Activated naive CD4-positive, alpha-beta T cell treated with anti-CD3 and anti-CD28 coated beads, Interleukin-2, amount 50 U/mL, for 24 hours (primary cell): ENCODE measurements at regions not wholly inside any gene's neighbourhood (a gene's known extent, or its start where the extent isn't known, plus 50 kb on each side); places are given as distances from the start of the nearest gene placed in this dataset.

ENCODE experiments used
- H3K27ac Mint-ChIP-seq: one replicate; pipeline ENCODE4 v1.8.0; 2021; ENCODE audit warnings: mild to moderate bottlenecking, mixed read lengths
- H3K27me3 Mint-ChIP-seq: one replicate; pipeline ENCODE4 v1.8.0; 2021; ENCODE audit warnings: mixed read lengths
- H3K36me3 Mint-ChIP-seq: one replicate; pipeline ENCODE4 v1.8.0; 2021; ENCODE audit warnings: mixed read lengths
- H3K4me1 Mint-ChIP-seq: one replicate; pipeline ENCODE4 v1.8.0; 2021; ENCODE audit warnings: mixed read lengths
- H3K4me3 Mint-ChIP-seq: one replicate; pipeline ENCODE4 v1.8.0; 2021; ENCODE audit warnings: mild to moderate bottlenecking, mixed read lengths
- H3K9me3 Mint-ChIP-seq: one replicate; pipeline ENCODE4 v1.8.0; 2021; ENCODE audit warnings: mixed read lengths

GRCh38 chr10:8602821-8603220 is 548.3 kb downstream of the GATA3 start:
- H3K9me3 Mint-ChIP-seq: peaks cover 18% of the 10 kb centered on the region
- H3K36me3 Mint-ChIP-seq: peaks cover 2% of the 10 kb centered on the region
- peaks cover 5% of the 10 kb centered on the region for H3K27me3 Mint-ChIP-seq
- no peak overlapping the region for H3K27ac Mint-ChIP-seq
- no peaks in the 10 kb centered on the region for H3K4me1 Mint-ChIP-seq
- H3K4me3 Mint-ChIP-seq: no peak overlapping the region

- Mint-ChIP-seq H3K4me1 (peaks cover 17% of the 10 kb centered on the region), H3K9me3 (peaks cover 6% of the 10 kb centered on the region)
These were observed 559.6 kb downstream of the GATA3 start for GRCh38 chr10:8614054-8614565.

GRCh38 chr10:8615118-8615517 is 560.6 kb downstream of the GATA3 start:
- Mint-ChIP-seq H3K27me3 (no peaks in the 10 kb centered on the region), H3K4me1 (peaks cover 17% of the 10 kb centered on the region), H3K9me3 (peaks cover 6% of the 10 kb centered on the region), H3K27ac (no peak overlapping the region), H3K4me3 (no peak overlapping the region), H3K36me3 (peaks cover 4% of the 10 kb centered on the region)

More at GRCh38 chr10:8614054-8614565, 559.6 kb downstream of the GATA3 start:
- Mint-ChIP-seq H3K4me3 (no peak overlapping the region), H3K36me3 (peaks cover 4% of the 10 kb centered on the region), H3K27ac (no peak overlapping the region), H3K27me3 (no peaks in the 10 kb centered on the region)

GRCh38 chr10:8616166-8616565 is 561.7 kb downstream of the GATA3 start:
- H3K4me3 Mint-ChIP-seq: no peak overlapping the region
- H3K27ac Mint-ChIP-seq: no peak overlapping the region
- H3K36me3 Mint-ChIP-seq: peaks cover 4% of the 10 kb centered on the region
- H3K27me3 Mint-ChIP-seq: no peaks in the 10 kb centered on the region
- peaks cover 17% of the 10 kb centered on the region for H3K4me1 Mint-ChIP-seq
- H3K9me3 Mint-ChIP-seq: peaks cover 6% of the 10 kb centered on the region

- no peaks in the 10 kb centered on the region for H3K27me3 Mint-ChIP-seq
- H3K4me3 Mint-ChIP-seq: no peak overlapping the region
- no peak overlapping the region for H3K27ac Mint-ChIP-seq
- H3K36me3 Mint-ChIP-seq: no peaks in the 10 kb centered on the region
- H3K4me1 Mint-ChIP-seq: peaks cover 17% of the 10 kb centered on the region
- no peaks in the 10 kb centered on the region for H3K9me3 Mint-ChIP-seq
These were observed 563.3 kb downstream of the GATA3 start for GRCh38 chr10:8617792-8618191.

- Mint-ChIP-seq H3K9me3 (no peaks in the 10 kb centered on the region), H3K27me3 (no peaks in the 10 kb centered on the region), H3K4me3 (no peak overlapping the region), H3K36me3 (no peaks in the 10 kb centered on the region), H3K4me1 (peaks cover 17% of the 10 kb centered on the region), H3K27ac (no peak overlapping the region)
These were observed 564.3 kb downstream of the GATA3 start for GRCh38 chr10:8618834-8619233.

- Mint-ChIP-seq H3K4me3 (no peak overlapping the region), H3K9me3 (no peaks in the 10 kb centered on the region), H3K27ac (no peak overlapping the region), H3K36me3 (no peaks in the 10 kb centered on the region), H3K27me3 (no peaks in the 10 kb centered on the region), H3K4me1 (no peaks in the 10 kb centered on the region)
These were observed 573.9 kb downstream of the GATA3 start for GRCh38 chr10:8628351-8628750.

GRCh38 chr10:8633909-8634308 is 579.4 kb downstream of the GATA3 start:
- Mint-ChIP-seq H3K4me3 (no peak overlapping the region), H3K27ac (no peak overlapping the region), H3K4me1 (no peaks in the 10 kb centered on the region), H3K36me3 (no peaks in the 10 kb centered on the region), H3K9me3 (no peaks in the 10 kb centered on the region), H3K27me3 (peaks cover 1% of the 10 kb centered on the region)

- H3K36me3 Mint-ChIP-seq: no peaks in the 10 kb centered on the region
- no peak overlapping the region for H3K27ac Mint-ChIP-seq
- no peaks in the 10 kb centered on the region for H3K4me1 Mint-ChIP-seq
- H3K27me3 Mint-ChIP-seq: peaks cover 1% of the 10 kb centered on the region
- no peaks in the 10 kb centered on the region for H3K9me3 Mint-ChIP-seq
- no peak overlapping the region for H3K4me3 Mint-ChIP-seq
These were observed 581.9 kb downstream of the GATA3 start for GRCh38 chr10:8636371-8636770.

- Mint-ChIP-seq H3K27ac (no peak overlapping the region), H3K27me3 (peaks cover 4% of the 10 kb centered on the region), H3K4me3 (no peak overlapping the region), H3K4me1 (no peaks in the 10 kb centered on the region), H3K9me3 (peaks cover 7% of the 10 kb centered on the region), H3K36me3 (no peaks in the 10 kb centered on the region)
These were observed 583.2 kb downstream of the GATA3 start for GRCh38 chr10:8637640-8638039.

- peaks cover 4% of the 10 kb centered on the region for H3K27me3 Mint-ChIP-seq
- no peak overlapping the region for H3K27ac Mint-ChIP-seq
- no peaks in the 10 kb centered on the region for H3K36me3 Mint-ChIP-seq
- no peak overlapping the region for H3K4me3 Mint-ChIP-seq
- no peaks in the 10 kb centered on the region for H3K4me1 Mint-ChIP-seq
- H3K9me3 Mint-ChIP-seq: peaks cover 11% of the 10 kb centered on the region
These were observed 583.7 kb downstream of the GATA3 start for GRCh38 chr10:8638088-8638672.

GRCh38 chr10:8639486-8640185 is 585.1 kb downstream of the GATA3 start:
- no peaks in the 10 kb centered on the region for H3K36me3 Mint-ChIP-seq
- H3K9me3 Mint-ChIP-seq: peaks cover 12% of the 10 kb centered on the region
- no peaks in the 10 kb centered on the region for H3K4me1 Mint-ChIP-seq
- H3K27ac Mint-ChIP-seq: no peak overlapping the region
- no peak overlapping the region for H3K4me3 Mint-ChIP-seq
- H3K27me3 Mint-ChIP-seq: peaks cover 4% of the 10 kb centered on the region

- Mint-ChIP-seq H3K4me3 (no peak overlapping the region), H3K27me3 (peaks cover 4% of the 10 kb centered on the region), H3K4me1 (no peaks in the 10 kb centered on the region), H3K27ac (no peak overlapping the region), H3K36me3 (no peaks in the 10 kb centered on the region), H3K9me3 (peaks cover 12% of the 10 kb centered on the region)
These were observed 585.8 kb downstream of the GATA3 start for GRCh38 chr10:8640301-8640700.

- H3K36me3 Mint-ChIP-seq: no peaks in the 10 kb centered on the region
- H3K4me3 Mint-ChIP-seq: no peak overlapping the region
- no peaks in the 10 kb centered on the region for H3K4me1 Mint-ChIP-seq
- no peak overlapping the region for H3K27ac Mint-ChIP-seq
- H3K9me3 Mint-ChIP-seq: peaks cover 12% of the 10 kb centered on the region
- H3K27me3 Mint-ChIP-seq: peaks cover 4% of the 10 kb centered on the region
These were observed 586.4 kb downstream of the GATA3 start for GRCh38 chr10:8640878-8641277.

GRCh38 chr10:8656261-8656660 is 601.8 kb downstream of the GATA3 start:
- H3K4me1 Mint-ChIP-seq: no peaks in the 10 kb centered on the region
- H3K27ac Mint-ChIP-seq: no peak overlapping the region
- H3K4me3 Mint-ChIP-seq: no peak overlapping the region
- peaks cover 9% of the 10 kb centered on the region for H3K27me3 Mint-ChIP-seq
- no peaks in the 10 kb centered on the region for H3K36me3 Mint-ChIP-seq
- H3K9me3 Mint-ChIP-seq: no peaks in the 10 kb centered on the region

GRCh38 chr10:8659982-8660381 is 605.5 kb downstream of the GATA3 start:
- H3K36me3 Mint-ChIP-seq: no peaks in the 10 kb centered on the region
- H3K4me1 Mint-ChIP-seq: no peaks in the 10 kb centered on the region
- H3K27ac Mint-ChIP-seq: no peak overlapping the region
- peaks cover 5% of the 10 kb centered on the region for H3K27me3 Mint-ChIP-seq
- H3K4me3 Mint-ChIP-seq: no peak overlapping the region
- H3K9me3 Mint-ChIP-seq: no peaks in the 10 kb centered on the region
